C4-2B (cell line): ENCODE measurements at regions not wholly inside any gene's neighbourhood (a gene's known extent, or its start where the extent isn't known, plus 50 kb on each side); places are given as distances from the start of the nearest gene placed in this dataset.

Experiments used
- CTCF ChIP-seq: fragments of 450-650 bp; conservative IDR thresholded peaks from 2 replicates; pipeline ENCODE4 v1.5.1; 2017; ENCODE audit warnings: mild to moderate bottlenecking
- ZFX ChIP-seq: fragments of 450-650 bp; IDR thresholded peaks from 2 replicates; pipeline ENCODE4 v1.6.1; 2017

- TF ChIP-seq CTCF (no peak), ZFX (no peak)
These were observed 213.3 kb upstream of the NFIA start for GRCh38 chr1:60868901-60869663.
